Activated naive CD4-positive, alpha-beta T cell treated with Interleukin-2 at 50 U/mL for 16 hours (primary cell): ENCODE measurements at regions not wholly inside any gene's neighbourhood (a gene's known extent, or its start where the extent isn't known, plus 50 kb on each side); places are given as distances from the start of the nearest gene placed in this dataset.

Source experiments
- DNase-seq: peaks from one replicate; pipeline ENCODE4 v3.0.0-alpha.2; 2020

DNA sequence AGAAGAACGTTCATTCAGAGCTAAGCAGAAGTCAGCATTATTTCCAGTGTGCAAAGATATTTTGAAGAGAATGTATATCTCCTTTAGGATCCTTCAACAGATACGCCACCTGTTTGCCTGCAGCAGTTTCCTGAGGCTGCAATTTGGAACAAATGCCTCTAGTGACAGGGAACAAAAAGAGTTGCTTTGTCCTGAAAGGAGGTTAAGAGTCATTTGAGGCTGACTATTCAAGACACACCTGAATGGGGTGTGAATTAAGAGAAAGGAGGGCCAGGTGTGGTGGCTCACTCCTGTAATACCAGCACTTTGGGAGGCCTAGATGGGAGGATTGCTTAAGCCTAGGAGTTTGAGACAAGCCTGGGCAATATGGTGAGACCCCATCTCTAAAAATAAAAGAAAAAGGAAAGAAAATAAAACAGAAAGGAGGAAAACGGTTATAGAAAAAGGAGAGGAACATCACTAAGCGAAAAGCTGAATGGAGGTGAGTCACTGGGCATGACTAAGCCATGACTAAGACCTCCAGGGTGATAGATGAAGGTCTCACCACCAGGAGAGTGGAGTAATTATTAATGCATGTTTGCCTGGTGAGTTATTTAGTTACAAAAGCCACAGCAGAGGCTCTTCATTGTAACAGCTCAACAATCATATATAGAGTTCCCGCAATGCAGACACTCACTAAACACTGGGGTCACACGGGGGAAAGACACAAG lies 255.2 kb upstream of the TNC start:
- DNase-seq, result peak; percentile 39

- no peak for DNase-seq
Measured at GRCh38 chr9:115373710-115374045, 255.7 kb upstream of the TNC start.

GRCh38 chr9:115374724-115375268 lies 256.8 kb upstream of the TNC start:
- DNase-seq, result no peak

GRCh38 chr9:115378241-115378640 lies 260.3 kb upstream of the TNC start:
- no peak for DNase-seq

GRCh38 chr9:115378758-115379157 lies 260.8 kb upstream of the TNC start:
- DNase-seq, result no peak

GRCh38 chr9:115379719-115380118 lies 261.8 kb upstream of the TNC start:
- no peak for DNase-seq

DNA sequence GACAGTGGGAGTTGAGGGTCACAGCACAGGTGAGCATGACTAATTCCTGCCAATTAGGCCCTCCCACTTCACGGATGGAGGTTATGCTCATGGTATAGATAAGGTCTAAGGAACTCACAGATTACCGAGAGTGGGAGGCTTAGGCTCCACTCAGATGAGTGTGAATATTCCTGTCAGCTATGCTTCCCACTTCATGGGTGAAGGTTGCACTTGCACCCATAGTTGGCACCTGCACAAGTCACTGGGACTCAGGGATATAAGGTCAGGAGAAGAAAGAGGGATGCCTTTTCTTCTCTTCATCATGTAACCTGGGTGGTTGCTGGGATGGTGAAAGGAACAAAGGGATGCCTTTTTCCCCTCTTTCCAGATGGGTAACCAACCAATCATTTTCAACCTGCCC lies 264.9 kb upstream of the TNC start:
- no peak for DNase-seq

DNA sequence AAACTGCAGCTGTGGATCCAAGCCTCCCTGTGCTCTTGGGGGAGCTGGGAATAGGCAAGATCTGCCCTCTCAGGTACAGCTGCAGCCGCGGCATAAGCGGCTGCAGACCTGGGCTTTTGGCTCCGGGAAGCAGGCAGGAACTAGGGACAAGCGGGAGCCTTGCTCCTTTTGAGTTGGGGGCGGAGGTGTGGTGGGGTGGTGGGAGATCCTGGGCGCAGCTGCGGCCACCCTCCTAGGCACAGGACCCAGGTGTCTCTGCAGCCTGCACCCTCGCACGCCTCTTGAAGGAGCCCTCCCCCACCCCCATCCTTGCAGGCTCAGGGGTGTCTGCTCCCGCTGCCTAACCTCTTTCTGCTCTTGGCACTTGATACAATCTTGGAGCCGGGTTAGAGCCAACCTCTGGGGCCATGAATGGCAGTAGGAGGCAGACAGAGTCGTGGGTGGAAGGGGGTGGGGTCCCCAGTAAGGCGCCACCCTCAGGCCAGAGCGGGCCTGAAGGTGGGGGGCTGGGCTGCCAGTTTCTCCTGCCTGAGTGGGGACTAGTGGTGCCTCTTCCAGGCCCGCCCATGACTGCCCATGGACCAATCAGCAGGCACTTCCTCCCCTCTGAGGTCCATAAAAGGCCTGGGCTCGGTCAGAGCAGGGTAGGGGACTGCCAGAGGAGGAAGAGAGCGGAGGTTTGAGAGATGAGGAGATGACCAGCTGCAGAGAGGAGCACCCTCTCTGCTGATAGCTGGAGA lies 267.6 kb upstream of the TNC start:
- no peak for DNase-seq

GRCh38 chr9:115386963-115387770 lies 269.2 kb upstream of the TNC start:
- no peak for DNase-seq

DNA sequence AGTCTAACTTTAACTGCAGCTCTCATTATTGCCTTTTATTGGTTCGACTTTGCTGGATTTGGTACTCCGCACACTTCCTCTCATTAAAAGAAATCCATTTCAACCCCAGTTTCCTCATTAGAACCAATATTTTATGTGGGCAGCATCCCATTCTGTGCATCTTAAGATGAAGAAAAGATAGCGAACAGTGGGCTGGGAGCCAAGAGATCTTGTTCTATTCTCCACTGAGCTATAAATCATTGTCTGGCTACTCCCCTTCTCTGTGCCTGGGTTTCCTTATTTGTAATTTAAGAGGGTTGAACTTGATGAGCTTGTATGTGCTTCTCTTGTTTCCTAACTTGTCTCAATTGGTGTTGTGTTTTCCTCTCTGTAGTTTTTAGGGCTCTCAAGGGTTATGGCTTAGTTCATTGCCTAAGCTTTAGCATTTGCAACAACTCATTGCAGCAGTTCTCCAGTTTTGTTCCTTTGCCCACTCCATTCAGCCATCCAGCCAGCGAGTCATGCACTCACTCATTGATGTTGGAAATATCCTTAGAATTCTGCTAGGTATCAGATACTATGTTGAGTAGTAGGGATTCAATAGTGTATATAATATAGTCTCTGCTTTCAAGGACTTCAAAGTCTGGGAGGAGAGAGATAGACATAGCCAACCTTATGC lies 273.3 kb upstream of the TNC start:
- no peak for DNase-seq

DNA sequence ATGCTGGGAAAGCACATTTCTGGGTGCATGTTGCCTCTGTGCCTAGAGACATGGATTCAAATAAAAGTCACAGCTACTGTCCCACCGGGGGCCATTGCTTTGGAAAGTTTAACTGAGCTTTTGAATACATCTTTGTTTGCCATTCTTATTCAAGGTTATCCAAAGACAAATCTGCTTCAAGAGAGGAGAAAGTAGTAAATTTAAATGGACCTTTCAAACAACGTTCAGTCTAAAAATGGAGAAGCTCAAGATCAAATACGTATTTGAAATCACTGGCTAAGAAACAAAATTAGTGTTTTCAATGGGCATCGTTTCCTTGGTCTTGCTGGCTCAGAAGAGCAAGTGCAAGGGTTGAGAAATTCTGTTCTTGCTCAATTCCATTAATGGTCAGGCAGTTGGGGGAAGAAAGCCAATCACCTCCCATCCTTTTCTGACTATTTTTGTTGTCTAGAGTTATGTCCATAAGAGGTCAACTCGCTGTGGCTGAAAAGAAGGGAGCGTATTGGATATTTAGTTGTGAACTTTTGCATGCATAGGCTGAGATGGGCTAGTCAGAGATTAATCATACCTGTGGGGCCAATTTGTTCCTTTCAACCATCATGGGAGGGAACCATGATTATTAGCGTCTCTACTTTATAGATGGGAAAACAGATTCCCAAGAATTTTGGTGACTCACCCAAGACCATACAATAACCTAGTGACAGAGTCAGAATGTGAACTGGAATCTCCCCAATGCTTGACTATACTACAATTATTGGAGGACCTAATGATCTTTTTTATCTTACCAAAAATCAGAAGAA lies 276.2 kb upstream of the TNC start:
- no peak for DNase-seq

DNA sequence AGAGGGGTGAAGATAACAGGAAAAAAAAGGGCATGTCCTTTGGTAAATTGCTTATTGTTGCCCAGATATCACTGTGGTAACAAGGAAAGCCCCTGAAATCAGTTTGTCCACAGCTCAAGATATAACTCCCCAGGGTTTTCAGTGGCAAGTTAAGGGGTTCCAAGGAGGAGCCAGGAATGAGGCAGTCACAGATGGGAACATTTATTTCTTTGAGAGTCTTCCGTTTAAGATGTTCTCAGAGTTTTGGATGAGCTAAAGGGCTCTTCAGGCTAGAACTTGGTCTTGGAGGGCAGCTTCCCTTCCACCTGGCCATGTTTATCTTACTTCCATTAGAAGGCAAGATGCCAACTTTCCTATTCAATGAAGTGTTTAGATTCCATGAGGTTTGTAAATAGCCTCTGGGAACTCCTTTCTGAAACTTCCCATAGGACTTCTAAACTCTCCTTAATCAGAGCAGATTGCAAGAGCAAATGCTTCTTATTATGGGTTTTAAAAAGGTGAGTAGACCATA lies 277.6 kb upstream of the TNC start:
- DNase-seq, result no peak

GRCh38 chr9:115396071-115396529 lies 278.1 kb upstream of the TNC start:
- DNase-seq, result no peak

DNA sequence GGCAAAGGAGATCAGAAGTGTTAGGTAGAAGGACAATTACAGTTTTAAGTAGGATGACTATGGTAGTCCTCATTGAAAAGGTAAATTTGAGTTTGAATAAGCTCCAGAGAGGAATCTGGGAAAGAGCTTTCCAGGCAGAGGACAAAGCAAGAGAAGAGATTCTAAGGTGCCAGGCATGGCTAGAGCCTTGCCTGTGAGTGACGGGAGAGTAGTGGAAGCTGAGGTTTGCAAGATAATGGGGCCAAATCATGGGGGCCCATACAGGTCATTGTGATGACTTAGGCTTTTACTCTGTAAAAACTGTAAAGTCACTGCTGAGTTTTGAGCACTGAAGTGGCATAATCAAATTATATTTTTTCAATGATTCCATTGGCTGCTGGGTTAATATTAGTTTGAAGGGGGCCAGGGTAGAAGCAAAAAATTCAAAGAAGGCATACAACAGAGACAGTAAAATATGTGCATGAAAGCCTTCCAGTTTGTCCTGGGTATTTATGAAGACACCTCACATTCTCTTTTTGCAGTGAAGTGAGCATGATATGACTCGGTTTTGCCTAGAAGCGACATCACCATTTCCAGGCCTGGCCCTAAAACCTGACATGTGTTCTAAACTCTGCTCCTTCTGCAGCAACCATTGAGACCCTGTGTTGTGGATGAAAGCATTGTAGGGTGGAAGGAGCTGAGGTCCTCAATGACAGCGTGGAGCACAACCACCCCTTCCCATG lies 279.8 kb upstream of the TNC start:
- DNase-seq, result no peak

- DNase-seq, result no peak
Measured at GRCh38 chr9:115398313-115398650, 280.3 kb upstream of the TNC start.

- no peak for DNase-seq
Measured at GRCh38 chr9:115398996-115399395, 281.0 kb upstream of the TNC start.

DNA sequence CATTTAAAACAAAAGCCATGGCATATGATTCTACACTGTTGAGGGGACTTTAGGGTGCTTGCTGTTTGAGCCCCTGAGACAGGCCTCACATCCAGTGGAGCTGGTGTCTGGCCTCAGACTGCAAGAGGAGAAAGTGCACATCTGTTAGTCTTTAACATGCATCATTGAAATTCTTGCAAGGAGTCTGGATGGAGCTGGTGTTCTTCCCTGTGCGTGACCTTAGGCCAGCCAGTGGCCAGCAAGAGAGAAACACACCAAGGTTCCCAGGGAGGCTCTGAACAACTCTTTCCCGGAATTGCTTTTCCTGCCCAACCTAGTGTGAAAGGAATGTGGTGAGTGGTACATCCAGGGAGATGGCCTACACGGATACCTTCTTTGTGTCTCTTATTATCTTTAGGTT lies 282.8 kb upstream of the TNC start:
- no peak for DNase-seq

GRCh38 chr9:115401756-115402327 lies 283.9 kb upstream of the TNC start:
- no peak for DNase-seq

GRCh38 chr9:115403753-115404152 lies 285.8 kb upstream of the TNC start:
- DNase-seq, result no peak

DNA sequence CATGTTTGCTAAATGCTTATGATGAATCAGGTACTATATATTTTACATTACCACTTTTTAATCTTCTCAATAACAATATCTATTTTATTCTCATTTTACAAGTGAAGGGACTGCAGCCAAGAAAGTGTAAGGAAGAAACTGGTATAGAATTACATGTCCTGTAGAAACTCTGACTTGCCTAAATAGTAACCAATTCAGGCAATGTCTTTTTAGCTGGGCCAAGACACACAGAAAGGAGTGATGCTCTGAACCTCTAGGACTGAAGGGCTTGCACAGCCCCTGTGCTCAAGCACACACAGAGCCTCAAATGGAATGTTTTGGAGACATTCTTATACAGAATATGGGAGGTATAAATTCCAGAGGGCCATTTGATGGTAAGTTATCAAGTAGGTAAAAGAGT lies 286.4 kb upstream of the TNC start:
- no peak for DNase-seq

DNA sequence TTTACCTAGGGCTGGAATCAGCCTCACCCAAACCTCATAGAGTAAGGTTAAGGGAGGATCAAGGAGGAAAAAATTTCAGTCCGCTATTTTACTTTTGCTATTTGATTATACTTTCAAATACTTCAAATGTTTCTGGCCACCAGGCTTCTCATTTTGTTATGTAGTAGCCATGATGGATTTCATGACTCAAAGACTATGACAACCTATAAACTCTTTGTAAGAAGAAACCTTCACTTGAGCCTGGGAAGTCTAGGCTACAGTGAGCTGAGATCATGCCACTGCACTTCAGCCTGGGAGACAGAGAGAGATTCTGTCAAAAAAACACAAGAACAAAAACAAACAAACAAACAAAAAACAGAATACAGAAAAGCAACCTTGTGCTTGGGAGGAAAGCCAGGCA lies 293.6 kb upstream of the TNC start:
- no peak for DNase-seq
